B cell (primary cell): ENCODE measurements at regions not wholly inside any gene's neighbourhood (a gene's known extent, or its start where the extent isn't known, plus 50 kb on each side); places are given as distances from the start of the nearest gene placed in this dataset.
"Not testable (repeated sequence)": the region's sequence is repeated elsewhere in the genome, so short reads cannot be mapped to it uniquely, and the experiment has no call there.

ENCODE experiments used
- ATAC-seq: fragments of 200-7000 bp; cut with Tn5 transposase; one replicate; pipeline ENCODE4 v1.10.0; 2021; ENCODE audit warnings: low read depth, mild to moderate bottlenecking, moderate number of reproducible peaks, moderate library complexity
- CTCF ChIA-PET: fragments of 350-600 bp; sonication (Branson Sonifier 250); formaldehyde crosslinking; loops from one replicate; lab custom pipeline; 2021; ENCODE audit warnings: antibody characterized with exemption, inconsistent platforms; lab: Charles Lee
- POLR2A ChIA-PET: fragments of 350-600 bp; sonication (Branson Sonifier 250); formaldehyde crosslinking; loops from one replicate; lab custom pipeline; 2021; ENCODE audit warnings: antibody characterized with exemption; lab: Charles Lee
- DNase-seq: peaks from one replicate; pipeline ENCODE4 v3.0.0; 2013
- H2AFZ ChIP-seq: 2 replicates; pipeline ENCODE4 v1.6.1; 2012; ENCODE audit warnings: mild to moderate bottlenecking, low read depth, low read length; ENCODE audit not compliant: insufficient read depth, poor library complexity, severe bottlenecking
- H3K27ac ChIP-seq, 2 donors: 1 replicate in 1 of 2; 2 replicates in 1 of 2; pipeline ENCODE4 v1.5.1; 2012 to 2013; ENCODE audit warnings: low read length in 2 of 2, mild to moderate bottlenecking in 2 of 2, moderate library complexity in 1 of 2
- H3K27me3 ChIP-seq, 4 experiments: fragments of 200-600 bp in 1 of 4; sonication (generic) in 1 of 4; replicated peaks in 1 of 4; 1 replicate in 2 of 4; 2 replicates in 2 of 4; pipeline versions ENCODE4 v1.6.1 to v1.7.0; 2013 to 2016; ENCODE audit warnings: low read length in 3 of 4, mild to moderate bottlenecking in 2 of 4, mixed read lengths in 1 of 4, moderate library complexity in 1 of 4; ENCODE audit not compliant: insufficient read depth in 4 of 4, control insufficient read depth in 3 of 4; ENCODE audit errors: control extremely low read depth in 1 of 4
- H3K36me3 ChIP-seq, 2 experiments: replicated peaks in 1 of 2; 1 replicate in 1 of 2; 2 replicates in 1 of 2; pipeline versions ENCODE4 v1.6.1 to v1.7.1; 2013; ENCODE audit warnings: low read length in 1 of 2; ENCODE audit not compliant: insufficient read depth in 2 of 2, control insufficient read depth in 1 of 2; ENCODE audit errors: control extremely low read depth in 1 of 2, extremely low read depth in 1 of 2
- H3K4me1 ChIP-seq, 2 donors: fragments of 200-600 bp in 1 of 2; sonication (generic) in 1 of 2; 1 replicate in 1 of 2; 2 replicates in 1 of 2; pipeline versions ENCODE4 v1.5.1 to v1.6.1; 2013 to 2017; ENCODE audit warnings: low read length in 2 of 2; ENCODE audit not compliant: control insufficient read depth in 2 of 2, insufficient read depth in 2 of 2
- H3K4me2 ChIP-seq: replicated peaks from 2 replicates; pipeline ENCODE3; 2012; ENCODE audit warnings: mild to moderate bottlenecking, low read depth, low read length; ENCODE audit not compliant: poor library complexity, severe bottlenecking
- H3K4me3 ChIP-seq, 5 experiments: fragments of 200-600 bp in 1 of 5; sonication (generic) in 1 of 5; 1 replicate in 3 of 5; 2 replicates in 2 of 5; pipeline versions ENCODE4 v1.5.1 to v1.7.0; 2011 to 2016; ENCODE audit warnings: low read length in 4 of 5, mild to moderate bottlenecking in 4 of 5, low read depth in 2 of 5, control low read depth in 1 of 5, moderate library complexity in 1 of 5; ENCODE audit not compliant: insufficient read depth in 1 of 5; ENCODE audit errors: control extremely low read depth in 1 of 5, extremely low read depth in 1 of 5
- H3K79me2 ChIP-seq: fragments of 200-600 bp; sonication (generic); one replicate; pipeline ENCODE4 v1.6.0; 2016; ENCODE audit warnings: low read length; ENCODE audit not compliant: control insufficient read depth, insufficient read depth
- H3K9ac ChIP-seq: fragments of 200-600 bp; sonication (generic); 2 replicates; pipeline ENCODE4 v1.6.1; 2017; ENCODE audit warnings: mild to moderate bottlenecking, low read length, moderate library complexity
- H3K9me3 ChIP-seq, 3 donors: one replicate each; pipeline versions ENCODE4 v1.6.1 to v1.7.1; 2013; ENCODE audit warnings: low read length in 2 of 3; ENCODE audit not compliant: control insufficient read depth in 2 of 3, insufficient read depth in 1 of 3; ENCODE audit errors: control extremely low read depth in 1 of 3
- H4K20me1 ChIP-seq: 2 replicates; pipeline ENCODE4 v1.6.0; 2012; ENCODE audit warnings: mild to moderate bottlenecking, low read length; ENCODE audit not compliant: insufficient read depth, control insufficient read depth, poor library complexity, severe bottlenecking
- H3K27ac Mint-ChIP-seq: one replicate; pipeline ENCODE4 v1.8.0; 2021; ENCODE audit warnings: mixed read lengths
- H3K27me3 Mint-ChIP-seq: one replicate; pipeline ENCODE4 v1.8.0; 2021; ENCODE audit warnings: mixed read lengths
- H3K4me1 Mint-ChIP-seq: one replicate; pipeline ENCODE4 v1.8.0; 2021; ENCODE audit warnings: mixed read lengths
- H3K4me3 Mint-ChIP-seq: one replicate; pipeline ENCODE4 v1.8.0; 2021; ENCODE audit warnings: mixed read lengths
- H3K9me3 Mint-ChIP-seq: one replicate; pipeline ENCODE4 v1.8.0; 2022; ENCODE audit warnings: mixed read lengths; ENCODE audit not compliant: insufficient read depth
- WGBS: methylation state at CpG from one replicate; pipeline ENCODE4 v1.1.5; 2013; ENCODE audit warnings: missing lambda C conversion rate; ENCODE audit not compliant: insufficient coverage; 5-methylcytosine and 5-hydroxymethylcytosine counted together
- intact Hi-C: fragments of 100-400 bp; cut with micrococcal nuclease; formaldehyde crosslinking; loops from one replicate; pipeline ENCODE4 v1.10.0; 2022

DNA sequence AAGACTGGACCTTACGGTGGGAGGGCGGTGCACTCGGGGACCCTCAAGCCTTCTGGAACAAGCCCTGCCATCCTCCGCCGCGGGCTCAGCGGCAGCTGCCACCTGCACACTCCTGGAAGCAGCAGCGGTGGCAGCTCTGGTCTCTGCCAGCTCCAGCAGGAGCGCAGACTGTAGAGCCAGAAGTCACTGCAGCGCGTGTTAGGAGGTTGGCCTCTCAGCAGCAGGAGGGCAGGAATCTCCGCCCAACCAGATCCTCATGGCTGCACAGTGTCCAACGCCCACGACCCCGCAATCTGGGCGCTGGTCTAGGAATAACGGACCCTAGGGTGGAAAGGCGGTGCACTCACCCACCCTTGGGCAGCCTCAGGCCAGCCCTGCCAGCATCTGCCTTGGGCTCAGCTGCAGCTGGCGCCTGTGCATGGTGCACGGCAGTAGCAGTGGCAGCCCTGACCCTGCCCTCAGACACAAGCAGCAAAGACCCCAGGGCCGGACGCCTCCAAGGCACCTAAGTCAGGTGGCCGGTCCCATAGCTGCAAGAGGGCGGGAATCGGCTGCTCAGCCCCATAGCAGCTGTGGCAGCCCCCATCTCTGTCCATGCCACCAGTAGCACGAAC is 88.7 kb downstream of the POTEG start:
- H3K9me3 ChIP-seq, CTCF ChIA-PET, H3K9ac ChIP-seq, H3K4me3 ChIP-seq, H3K27me3 ChIP-seq, H3K4me1 Mint-ChIP-seq, H3K4me2 ChIP-seq, H3K4me1 ChIP-seq, H3K27ac ChIP-seq, ATAC-seq, H3K36me3 ChIP-seq, H3K79me2 ChIP-seq, H3K27ac Mint-ChIP-seq, intact Hi-C loops, POLR2A ChIA-PET, H4K20me1 ChIP-seq, DNase-seq, H3K4me3 Mint-ChIP-seq, H3K27me3 Mint-ChIP-seq, H2AFZ ChIP-seq, H3K9me3 Mint-ChIP-seq: not testable (repeated sequence)
- WGBS, result no CpG with 5 or more reads among the region's 26 CpGs

DNA sequence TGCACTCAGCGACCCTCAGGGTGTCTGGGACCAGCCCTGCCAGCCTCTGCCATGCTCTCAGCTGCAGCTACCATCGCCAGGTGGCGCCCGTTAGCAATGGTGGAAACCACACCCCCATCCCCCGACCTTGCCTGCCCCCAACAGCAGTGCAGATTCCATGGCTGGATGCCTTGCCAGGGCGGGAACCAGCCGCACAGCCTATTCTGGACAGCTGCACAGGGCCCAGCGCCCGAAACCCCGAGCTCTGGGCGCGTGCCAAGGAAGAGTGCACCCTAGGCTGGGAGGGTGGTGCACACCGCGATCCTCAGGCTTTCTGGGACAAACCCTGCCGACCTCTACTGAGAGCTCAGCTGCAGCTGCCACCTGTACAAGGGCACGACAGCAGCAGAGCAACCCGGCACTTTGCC is 88.1 kb downstream of the POTEG start:
- H3K4me3 Mint-ChIP-seq, H3K9me3 Mint-ChIP-seq, POLR2A ChIA-PET, H3K4me1 ChIP-seq, CTCF ChIA-PET, H3K27ac ChIP-seq, DNase-seq, H2AFZ ChIP-seq, H4K20me1 ChIP-seq, H3K79me2 ChIP-seq, H3K27me3 Mint-ChIP-seq, H3K4me2 ChIP-seq, intact Hi-C loops, H3K9me3 ChIP-seq, H3K27me3 ChIP-seq, H3K9ac ChIP-seq, H3K4me1 Mint-ChIP-seq, H3K4me3 ChIP-seq, H3K27ac Mint-ChIP-seq, H3K36me3 ChIP-seq: not testable (repeated sequence)
- peak; percentile 31 for ATAC-seq
- WGBS, result 91% methylated on average over 7 of the region's 17 CpGs

DNA sequence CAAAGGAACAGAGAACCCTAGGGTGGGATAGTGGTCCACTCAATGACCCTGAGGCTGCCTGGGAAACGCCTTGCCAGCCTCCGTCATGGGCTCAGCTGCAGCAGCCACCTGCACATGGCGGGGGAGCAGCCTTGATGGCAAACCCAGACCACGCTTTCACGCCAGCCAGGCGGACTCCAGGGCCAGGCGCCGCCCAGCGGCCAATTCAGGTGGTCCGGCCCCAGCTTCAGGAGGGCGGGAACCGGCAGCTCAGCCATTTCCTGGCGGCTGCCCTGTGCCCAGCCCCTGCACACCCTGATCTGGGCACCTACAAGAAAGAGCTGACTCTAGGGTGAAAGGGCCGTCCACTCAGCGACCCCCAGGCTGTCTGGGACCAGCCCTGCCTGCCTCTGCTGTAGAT is 87.5 kb downstream of the POTEG start:
- no CpG with 5 or more reads among the region's 15 CpGs for WGBS
- intact Hi-C loops, CTCF ChIA-PET: not testable (repeated sequence)

DNA sequence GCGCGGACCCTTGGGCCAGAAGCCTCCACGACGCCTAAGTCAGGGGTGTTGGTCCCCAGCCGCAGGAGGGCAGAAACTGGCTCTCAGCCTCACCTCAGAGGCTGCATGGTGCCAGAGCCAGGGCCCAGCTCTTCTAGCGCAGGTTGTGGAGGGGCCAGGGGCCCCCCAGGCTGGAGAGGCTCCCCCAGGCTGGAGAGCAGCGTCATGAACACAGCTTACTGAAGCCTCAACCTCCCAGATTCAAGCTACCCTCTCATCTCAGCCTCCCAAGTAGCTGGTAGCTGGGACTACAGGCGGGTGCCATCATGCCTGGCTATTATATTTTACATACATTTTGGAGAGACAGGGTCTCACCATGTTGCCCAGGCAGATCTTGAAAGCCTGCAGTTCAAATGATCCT is 87.0 kb downstream of the POTEG start:
- H3K4me2 ChIP-seq, H3K4me3 ChIP-seq, H3K27ac ChIP-seq, intact Hi-C loops, H3K27me3 ChIP-seq, POLR2A ChIA-PET, H3K9me3 Mint-ChIP-seq, H4K20me1 ChIP-seq, H3K36me3 ChIP-seq, H2AFZ ChIP-seq, H3K4me1 ChIP-seq, H3K79me2 ChIP-seq, H3K27ac Mint-ChIP-seq, H3K27me3 Mint-ChIP-seq, H3K4me1 Mint-ChIP-seq, ATAC-seq, CTCF ChIA-PET, H3K9ac ChIP-seq, H3K9me3 ChIP-seq, DNase-seq, H3K4me3 Mint-ChIP-seq: not testable (repeated sequence)
- WGBS, result no CpG with 5 or more reads among the region's 8 CpGs

More for the DNA sequence above, 87.5 kb downstream of the POTEG start:
- H4K20me1 ChIP-seq, H3K27ac ChIP-seq, H3K79me2 ChIP-seq, H3K27me3 Mint-ChIP-seq, H3K4me3 ChIP-seq, H3K9me3 ChIP-seq, H3K4me1 Mint-ChIP-seq, H3K27me3 ChIP-seq, H3K9ac ChIP-seq, H3K9me3 Mint-ChIP-seq, H3K4me1 ChIP-seq, H2AFZ ChIP-seq, H3K36me3 ChIP-seq, POLR2A ChIA-PET, ATAC-seq, H3K27ac Mint-ChIP-seq, H3K4me3 Mint-ChIP-seq, H3K4me2 ChIP-seq, DNase-seq: not testable (repeated sequence)
